Large intestine (tissue), 3 donors: ENCODE measurements at regions not wholly inside any gene's neighbourhood (a gene's known extent, or its start where the extent isn't known, plus 50 kb on each side); places are given as distances from the start of the nearest gene placed in this dataset.

Experiments used
- DNase-seq, 2 donors: peaks; one replicate each; pipeline versions ENCODE4 v3.0.0 to v3.0.0-alpha.2; 2013
- H3K27ac ChIP-seq: one replicate; pipeline ENCODE4 v1.5.1; 2013; ENCODE audit warnings: low read length
- H3K27me3 ChIP-seq: 2 replicates; pipeline ENCODE4 v1.6.1; 2013; ENCODE audit warnings: low read length; ENCODE audit not compliant: control insufficient read depth, insufficient read depth
- H3K36me3 ChIP-seq: 2 replicates; pipeline ENCODE4 v1.6.1; 2013; ENCODE audit warnings: low read length; ENCODE audit not compliant: control insufficient read depth, insufficient read depth
- H3K4me1 ChIP-seq: one replicate; pipeline ENCODE4 v1.6.1; 2013; ENCODE audit warnings: low read length; ENCODE audit not compliant: control insufficient read depth, insufficient read depth
- H3K4me3 ChIP-seq: one replicate; pipeline ENCODE4 v1.5.1; 2013; ENCODE audit warnings: low read length
- H3K9me3 ChIP-seq: one replicate; pipeline ENCODE4 v1.6.1; 2013; ENCODE audit warnings: mild to moderate bottlenecking, low read depth, low read length, moderate library complexity; ENCODE audit not compliant: control insufficient read depth
- WGBS: methylation state at CpG from one replicate; pipeline ENCODE4 v1.1.5; 2013; ENCODE audit warnings: low lambda C conversion rate; ENCODE audit not compliant: insufficient coverage; 5-methylcytosine and 5-hydroxymethylcytosine counted together

DNA sequence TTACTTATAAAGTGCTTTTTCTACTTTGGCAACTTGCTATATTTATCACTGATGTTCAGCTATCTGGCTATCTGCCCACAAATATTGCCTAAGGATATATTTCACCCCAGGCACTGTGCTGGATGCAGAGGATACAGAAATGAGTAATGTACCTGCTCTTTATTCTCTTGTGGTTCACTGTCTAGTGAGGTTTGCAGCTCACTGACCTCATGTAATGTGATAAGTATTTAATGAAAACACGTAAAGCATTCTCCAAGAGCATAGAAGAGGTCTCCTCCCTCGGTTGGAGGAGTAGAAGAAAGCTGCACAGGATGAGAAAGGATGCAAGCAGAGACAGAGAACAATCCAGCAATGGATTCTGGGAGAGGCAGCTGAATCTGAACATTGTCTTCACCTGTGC lies 610.7 kb downstream of the CBLN4 start:
- Histone ChIP-seq H3K36me3 (no peaks in the 10 kb centered on the region), H3K4me3 (no peak overlapping the region), H3K27ac (no peak overlapping the region), H3K27me3 (no peaks in the 10 kb centered on the region), H3K4me1 (no peaks in the 10 kb centered on the region), H3K9me3 (no peaks in the 10 kb centered on the region)
- WGBS: no CpG with 5 or more reads among the region's 2 CpGs
- DNase-seq: no peak

DNA sequence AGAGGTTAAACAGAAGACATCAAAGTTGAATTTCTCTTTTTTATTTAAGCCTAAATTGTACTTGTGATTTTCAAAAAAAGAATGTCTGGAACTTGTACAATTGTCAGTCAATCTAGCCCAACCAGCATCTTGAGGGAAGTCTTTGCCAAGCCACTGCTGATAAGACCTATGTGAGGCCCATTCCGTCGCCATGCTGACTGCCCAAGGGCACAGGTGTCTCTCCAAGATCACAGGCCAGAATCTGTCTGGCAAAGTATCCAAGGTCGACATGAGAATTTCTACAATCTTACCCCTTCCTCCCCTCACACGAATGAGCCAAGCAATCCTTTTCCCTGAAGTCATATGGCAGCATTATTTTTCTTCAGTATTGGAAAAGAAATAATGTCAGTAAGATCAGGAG lies 614.5 kb downstream of the CBLN4 start:
- Histone ChIP-seq H3K36me3 (no peaks in the 10 kb centered on the region), H3K27ac (no peak overlapping the region), H3K9me3 (no peaks in the 10 kb centered on the region), H3K27me3 (no peaks in the 10 kb centered on the region), H3K4me3 (no peak overlapping the region), H3K4me1 (no peaks in the 10 kb centered on the region)
- 100% methylated on average over 1 of the region's 4 CpGs for WGBS
- no peak for DNase-seq

DNA sequence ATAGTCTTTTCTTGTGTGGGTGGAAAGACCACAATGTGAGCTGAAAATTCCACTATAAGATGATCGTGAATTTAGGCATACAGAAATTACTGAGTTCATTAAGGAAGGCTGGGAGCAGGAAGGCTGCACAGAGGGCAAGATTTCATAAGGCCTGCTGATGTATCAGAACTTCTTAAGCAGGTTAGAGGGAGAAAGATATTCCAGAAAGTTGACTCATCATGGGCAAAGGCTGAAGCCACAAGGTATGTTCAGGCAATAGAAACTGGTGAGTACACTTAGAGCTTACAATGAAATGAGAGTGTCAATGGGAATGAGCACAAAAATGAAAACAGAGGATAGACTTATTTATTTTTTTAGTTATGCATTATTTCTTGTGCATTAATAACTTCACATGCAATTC lies 618.6 kb downstream of the CBLN4 start:
- no peak overlapping the region for H3K27ac ChIP-seq
- no peaks in the 10 kb centered on the region for H3K4me1 ChIP-seq
- DNase-seq: no peak
- H3K27me3 ChIP-seq: no peaks in the 10 kb centered on the region
- H3K36me3 ChIP-seq: no peaks in the 10 kb centered on the region
- no peak overlapping the region for H3K4me3 ChIP-seq
- no CpG with 5 or more reads among the region's 1 CpG for WGBS
- H3K9me3 ChIP-seq: no peaks in the 10 kb centered on the region

DNA sequence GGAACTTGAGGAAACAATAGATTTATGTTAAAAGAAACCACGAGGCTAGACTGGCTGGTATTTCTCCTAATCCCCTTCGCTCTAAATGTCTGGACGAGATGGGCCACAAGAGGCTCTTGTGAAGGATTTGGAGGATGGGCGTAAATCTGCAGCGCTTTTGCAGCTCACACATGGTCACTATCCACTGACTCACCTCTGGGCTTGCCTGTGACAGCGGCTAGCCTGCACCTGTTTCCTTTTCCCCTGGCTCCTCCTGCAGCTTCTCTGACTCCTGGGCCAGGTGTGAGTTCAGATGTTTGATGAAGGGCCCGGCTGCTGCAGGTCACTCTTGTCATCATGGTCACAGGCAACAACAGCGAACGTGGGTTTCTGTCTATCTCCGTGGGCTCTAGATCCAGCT lies 629.4 kb downstream of the CBLN4 start:
- WGBS: no CpG with 5 or more reads among the region's 10 CpGs
- H3K9me3 ChIP-seq: no peaks in the 10 kb centered on the region

DNA sequence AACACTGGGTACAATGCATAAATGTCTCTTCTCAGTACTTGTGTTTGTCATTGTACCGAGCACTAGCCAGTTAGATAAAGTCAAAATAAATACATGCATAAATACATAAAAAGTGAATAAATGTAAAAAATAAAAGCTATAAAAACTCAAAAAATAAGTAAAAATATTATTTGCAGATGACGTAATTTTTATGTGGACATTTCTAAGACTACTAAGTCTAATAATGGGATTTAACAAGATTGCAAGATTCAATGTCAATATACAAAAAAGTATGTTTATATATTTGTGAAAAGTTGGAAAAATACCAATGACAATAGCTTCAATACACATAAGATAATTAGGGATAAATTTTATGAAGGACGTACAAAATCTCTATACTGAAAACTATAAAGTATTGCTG lies 639.6 kb downstream of the CBLN4 start:
- H3K27ac ChIP-seq: no peak overlapping the region
- no peaks in the 10 kb centered on the region for H3K9me3 ChIP-seq

More for the DNA sequence above, 629.4 kb downstream of the CBLN4 start:
- Histone ChIP-seq H3K27ac (no peak overlapping the region), H3K4me3 (no peak overlapping the region), H3K27me3 (no peaks in the 10 kb centered on the region), H3K36me3 (no peaks in the 10 kb centered on the region), H3K4me1 (no peaks in the 10 kb centered on the region)
- no peak for DNase-seq

DNA sequence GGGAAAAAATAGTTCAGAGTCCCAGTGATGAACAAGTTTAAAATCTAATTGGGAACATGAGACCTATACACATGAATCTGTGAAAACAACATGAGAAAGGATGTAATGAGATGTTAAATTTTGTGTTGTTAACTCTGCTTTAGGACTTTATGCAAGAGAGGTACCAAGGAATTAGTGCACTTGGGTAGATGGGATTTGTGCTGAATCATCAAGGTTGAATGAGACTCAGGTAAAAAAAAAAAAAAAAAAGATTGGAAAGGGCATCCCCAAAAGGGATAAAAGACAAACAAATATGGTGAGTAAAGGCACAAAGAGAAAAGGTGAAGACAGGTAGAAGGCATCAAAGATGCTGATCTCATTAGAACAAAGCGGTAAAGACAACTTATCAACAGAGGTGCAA lies 644.4 kb downstream of the CBLN4 start:
- DNase-seq: no peak
- Histone ChIP-seq H3K27me3 (no peaks in the 10 kb centered on the region), H3K9me3 (no peaks in the 10 kb centered on the region), H3K36me3 (no peaks in the 10 kb centered on the region), H3K27ac (no peak overlapping the region), H3K4me3 (no peak overlapping the region), H3K4me1 (no peaks in the 10 kb centered on the region)
- WGBS: no CpG with 5 or more reads among the region's 1 CpG

More for the DNA sequence above, 639.6 kb downstream of the CBLN4 start:
- Histone ChIP-seq H3K4me1 (no peaks in the 10 kb centered on the region), H3K4me3 (no peak overlapping the region), H3K27me3 (no peaks in the 10 kb centered on the region), H3K36me3 (no peaks in the 10 kb centered on the region)
- DNase-seq: no peak
- WGBS: 95% methylated on average over 3 of the region's 3 CpGs

DNA sequence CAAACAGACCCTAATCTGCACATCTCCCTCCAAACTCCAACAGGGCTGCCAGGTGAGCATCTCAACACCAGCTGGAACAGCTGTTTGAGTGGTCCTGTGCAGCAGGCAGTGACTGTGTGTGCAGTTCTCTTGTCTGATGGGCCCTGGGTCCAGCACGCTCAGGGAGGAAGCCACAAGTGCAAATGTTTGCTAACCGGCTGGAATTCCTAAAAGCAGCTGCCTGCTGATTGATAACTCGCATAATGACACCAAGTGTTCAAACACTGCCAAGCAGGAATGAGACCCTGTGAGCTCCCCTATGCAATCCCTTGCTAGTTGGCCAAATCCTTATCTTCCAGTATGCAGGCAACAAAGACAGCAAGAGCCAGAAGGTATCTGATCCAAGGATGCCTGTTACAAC lies 650.6 kb downstream of the CBLN4 start:
- Histone ChIP-seq H3K27ac (no peak overlapping the region), H3K4me3 (no peak overlapping the region)
- no CpG with 5 or more reads among the region's 3 CpGs for WGBS

DNA sequence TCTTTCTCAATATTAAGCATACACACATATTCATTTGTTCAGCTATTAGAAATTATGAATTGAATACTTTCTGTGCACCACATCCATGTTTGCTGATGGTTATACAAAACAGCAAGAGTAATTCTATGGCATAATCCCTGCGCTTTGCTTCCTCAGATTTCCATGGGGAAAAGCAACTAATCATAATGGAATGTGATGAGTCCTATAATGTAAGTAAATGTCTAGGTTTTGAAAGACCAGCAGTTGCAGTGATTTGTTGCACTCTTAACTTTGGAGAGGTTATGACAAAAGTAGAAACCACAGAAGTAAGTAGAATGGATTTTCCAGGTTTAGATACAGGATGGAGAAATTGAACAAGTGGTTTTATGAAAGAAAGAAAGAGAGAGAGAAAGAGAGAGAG lies 652.1 kb downstream of the CBLN4 start:
- WGBS: no CpG with 5 or more reads among the region's 1 CpG
- Histone ChIP-seq H3K27ac (no peak overlapping the region), H3K36me3 (no peaks in the 10 kb centered on the region)

More for the DNA sequence above, 650.6 kb downstream of the CBLN4 start:
- DNase-seq: no peak
- no peaks in the 10 kb centered on the region for H3K9me3 ChIP-seq
- no peaks in the 10 kb centered on the region for H3K36me3 ChIP-seq
- no peaks in the 10 kb centered on the region for H3K27me3 ChIP-seq
- no peaks in the 10 kb centered on the region for H3K4me1 ChIP-seq

DNA sequence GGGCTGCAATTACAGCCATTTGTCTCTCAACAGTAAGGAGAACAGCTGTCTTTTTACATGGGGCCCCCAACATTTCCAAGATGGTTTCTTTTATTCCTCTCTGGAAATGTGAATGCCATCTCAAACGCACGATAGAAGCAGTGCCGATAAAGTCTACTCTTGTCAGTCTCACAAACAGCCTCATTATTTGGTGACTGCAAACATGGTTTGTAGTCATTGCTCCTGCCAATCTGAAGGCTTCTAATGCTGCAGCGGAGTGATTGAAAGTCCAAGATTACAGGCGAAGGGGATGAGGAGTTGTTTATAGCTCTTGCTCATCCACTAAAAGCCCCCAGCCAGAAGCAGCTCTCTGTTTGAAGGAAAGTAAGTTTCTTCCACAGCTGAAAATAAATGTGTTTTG lies 657.1 kb downstream of the CBLN4 start:
- Histone ChIP-seq H3K4me3 (no peak overlapping the region), H3K4me1 (no peaks in the 10 kb centered on the region), H3K27ac (no peak overlapping the region), H3K9me3 (no peaks in the 10 kb centered on the region), H3K36me3 (no peaks in the 10 kb centered on the region), H3K27me3 (no peaks in the 10 kb centered on the region)
- no peak for DNase-seq
- no CpG with 5 or more reads among the region's 5 CpGs for WGBS

More for the DNA sequence above, 652.1 kb downstream of the CBLN4 start:
- no peak for DNase-seq
- Histone ChIP-seq H3K4me3 (no peak overlapping the region), H3K9me3 (no peaks in the 10 kb centered on the region), H3K4me1 (no peaks in the 10 kb centered on the region), H3K27me3 (no peaks in the 10 kb centered on the region)

DNA sequence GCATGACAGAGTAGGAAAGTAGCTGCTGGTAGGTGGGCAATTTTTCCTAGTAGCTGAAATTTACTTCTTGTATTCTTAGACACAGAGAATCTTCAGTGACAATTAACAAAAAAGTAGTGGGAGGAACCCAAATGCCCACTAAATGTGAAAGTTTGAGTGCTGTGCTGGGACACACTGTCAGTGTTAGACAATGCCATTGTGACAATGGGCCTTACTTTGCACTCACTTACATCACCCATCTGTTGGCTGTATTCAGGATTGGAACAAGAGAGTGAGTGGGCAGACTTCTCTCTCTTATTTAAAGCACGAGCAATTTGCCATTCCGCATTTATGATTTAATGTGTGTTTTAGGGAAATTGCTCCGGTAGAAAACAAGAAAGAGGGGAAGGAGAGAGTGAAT lies 662.5 kb downstream of the CBLN4 start:
- Histone ChIP-seq H3K27ac (no peak overlapping the region), H3K4me3 (no peak overlapping the region), H3K27me3 (no peaks in the 10 kb centered on the region), H3K4me1 (no peaks in the 10 kb centered on the region), H3K9me3 (no peaks in the 10 kb centered on the region), H3K36me3 (no peaks in the 10 kb centered on the region)
- WGBS: 100% methylated on average over 2 of the region's 3 CpGs
- no peak for DNase-seq

DNA sequence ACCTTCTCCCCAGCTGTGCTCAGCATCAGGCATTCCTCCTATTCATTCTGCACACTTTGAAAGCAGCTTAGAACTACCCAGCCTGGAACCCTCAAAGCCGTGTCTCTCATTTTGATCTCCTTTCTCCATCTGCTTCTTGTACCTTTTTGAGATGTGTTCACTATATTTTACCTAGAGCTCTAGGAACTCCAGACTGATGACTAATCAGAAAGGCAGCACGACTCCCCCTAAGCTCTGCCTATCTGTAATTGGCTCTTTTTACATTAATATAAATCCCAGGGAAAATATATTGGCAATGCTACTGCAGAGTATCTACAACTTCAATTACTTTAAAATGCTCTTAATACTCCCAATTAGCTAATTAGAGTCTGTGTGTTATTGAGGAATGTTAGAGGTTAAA lies 671.5 kb downstream of the CBLN4 start:
- no peaks in the 10 kb centered on the region for H3K9me3 ChIP-seq
- 44% methylated on average over 1 of the region's 2 CpGs for WGBS
- no peak for DNase-seq
- H3K4me3 ChIP-seq: no peak overlapping the region
- no peaks in the 10 kb centered on the region for H3K27me3 ChIP-seq
- H3K4me1 ChIP-seq: no peaks in the 10 kb centered on the region
- H3K36me3 ChIP-seq: no peaks in the 10 kb centered on the region
- no peak overlapping the region for H3K27ac ChIP-seq
